Stomach (tissue), 4 donors: ENCODE measurements at regions not wholly inside any gene's neighbourhood (a gene's known extent, or its start where the extent isn't known, plus 50 kb on each side); places are given as distances from the start of the nearest gene placed in this dataset.
A peak's percentile ranks its signal among the peaks of the same experiment; 100 is the strongest.

Experiments
- EP300 ChIP-seq: sonication (generic); formaldehyde crosslinking; IDR thresholded peaks from one replicate; pipeline ENCODE4 v1.6.1; 2017; ENCODE audit warnings: antibody characterized with exemption
- POLR2A ChIP-seq, 4 donors: fragments of 450-650 bp; IDR thresholded peaks; one replicate each; pipeline ENCODE4 v1.6.1; 2016; ENCODE audit warnings: antibody characterized with exemption in 4 of 4, control low read depth in 2 of 4, mild to moderate bottlenecking in 1 of 4, moderate library complexity in 1 of 4
- POLR2AphosphoS5 ChIP-seq, 3 donors: sonication (generic); formaldehyde crosslinking; IDR thresholded peaks; one replicate each; pipeline ENCODE4 v1.6.1; 2016; ENCODE audit warnings: antibody characterized with exemption in 3 of 3
- TF ChIP-seq, protein P1 (sequence below), 7 experiments: fragments of 450-650 bp in 4 of 7; fragments of 200-600 bp in 3 of 7; sonication (generic) in 3 of 7; IDR thresholded peaks; one replicate each; pipeline ENCODE4 v1.5.1; 2016 to 2019; ENCODE audit warnings: antibody characterized with exemption in 7 of 7, control low read depth in 2 of 7, mild to moderate bottlenecking in 1 of 7

- TF ChIP-seq, protein P1, sequence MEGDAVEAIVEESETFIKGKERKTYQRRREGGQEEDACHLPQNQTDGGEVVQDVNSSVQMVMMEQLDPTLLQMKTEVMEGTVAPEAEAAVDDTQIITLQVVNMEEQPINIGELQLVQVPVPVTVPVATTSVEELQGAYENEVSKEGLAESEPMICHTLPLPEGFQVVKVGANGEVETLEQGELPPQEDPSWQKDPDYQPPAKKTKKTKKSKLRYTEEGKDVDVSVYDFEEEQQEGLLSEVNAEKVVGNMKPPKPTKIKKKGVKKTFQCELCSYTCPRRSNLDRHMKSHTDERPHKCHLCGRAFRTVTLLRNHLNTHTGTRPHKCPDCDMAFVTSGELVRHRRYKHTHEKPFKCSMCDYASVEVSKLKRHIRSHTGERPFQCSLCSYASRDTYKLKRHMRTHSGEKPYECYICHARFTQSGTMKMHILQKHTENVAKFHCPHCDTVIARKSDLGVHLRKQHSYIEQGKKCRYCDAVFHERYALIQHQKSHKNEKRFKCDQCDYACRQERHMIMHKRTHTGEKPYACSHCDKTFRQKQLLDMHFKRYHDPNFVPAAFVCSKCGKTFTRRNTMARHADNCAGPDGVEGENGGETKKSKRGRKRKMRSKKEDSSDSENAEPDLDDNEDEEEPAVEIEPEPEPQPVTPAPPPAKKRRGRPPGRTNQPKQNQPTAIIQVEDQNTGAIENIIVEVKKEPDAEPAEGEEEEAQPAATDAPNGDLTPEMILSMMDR (IDR thresholded peaks at IDR 0.05): no peak
- TF ChIP-seq POLR2AphosphoS5 (IDR thresholded peaks at IDR 0.05): peak in 2 of 3 donors; percentile 48 to 82
- TF ChIP-seq EP300: no peak
- TF ChIP-seq POLR2A (IDR thresholded peaks at IDR 0.05): no peak
Observed at GRCh38 chr6:157747370-157747769, 75.7 kb upstream of the SNX9 start.
